GM12878 (cell line): ENCODE measurements at regions not wholly inside any gene's neighbourhood (a gene's known extent, or its start where the extent isn't known, plus 50 kb on each side); places are given as distances from the start of the nearest gene placed in this dataset.

Source experiments
- ATAC-seq: fragments of 200-7000 bp; cut with Tn5 transposase; 3 replicates; pipeline ENCODE4 v1.9.1; 2020; ENCODE audit warnings: mild to moderate bottlenecking, moderate library complexity
- BruUV-seq: library from RNA; stranded (reverse); fragments of 400-500 nt; replicated peaks from 2 replicates; lab custom pipeline; 2021; lab: Mats Ljungman, UMichigan
- CTCF ChIA-PET: fragments of 300-600 bp; sonication (Branson Sonifier 250); formaldehyde crosslinking; extraction: SDS; loops from one replicate; lab custom pipeline; 2021; ENCODE audit warnings: inconsistent platforms; lab: Yijun Ruan, JAX
- POLR2A ChIA-PET: fragments of 350-600 bp; formaldehyde crosslinking; extraction: SDS; loops from one replicate; lab custom pipeline; 2021; ENCODE audit warnings: inconsistent platforms; lab: Charles Lee
- RAD21 ChIA-PET: fragments of 300-600 bp; sonication (Branson Sonifier 250); formaldehyde crosslinking; loops from one replicate; lab custom pipeline; 2023; ENCODE audit warnings: antibody characterized with exemption; ENCODE audit not compliant: unreplicated experiment; lab: Charles Lee
- SMC1A ChIA-PET: fragments of 300-600 bp; sonication (Branson Sonifier 250); formaldehyde crosslinking; loops from one replicate; lab custom pipeline; 2023; ENCODE audit not compliant: unreplicated experiment, uncharacterized antibody; lab: Charles Lee
- DNase-seq: peaks from one replicate; pipeline ENCODE4 v3.0.0-alpha.2; 2011; ENCODE audit warnings: low read depth, low spot score
- FAIRE-seq: peaks from 3 replicates; lab custom pipeline; 2011; peaks lifted over from hg19 to GRCh38; lab: Jason Lieb, UNC
- H2AFZ ChIP-seq: 2 replicates; pipeline ENCODE4 v1.6.0; 2011; ENCODE audit warnings: low read depth, low read length, control low read depth; ENCODE audit not compliant: control insufficient read depth
- H3K27ac ChIP-seq: 2 replicates; pipeline ENCODE4 v1.5.1; 2011; ENCODE audit warnings: control low read depth; ENCODE audit not compliant: control insufficient read depth, insufficient read depth
- H3K27me3 ChIP-seq, 2 experiments: replicated peaks in 1 of 2; 2 replicates each; pipeline versions ENCODE4 v1.6.0 to v1.6.1; 2011; ENCODE audit warnings: low read length in 1 of 2; ENCODE audit not compliant: control insufficient read depth in 2 of 2, insufficient read depth in 2 of 2
- H3K36me3 ChIP-seq, 2 experiments: 2 replicates each; pipeline ENCODE4 v1.5.1; 2011; ENCODE audit warnings: low read length in 1 of 2; ENCODE audit not compliant: control insufficient read depth in 2 of 2, insufficient read depth in 2 of 2
- H3K4me1 ChIP-seq: 2 replicates; pipeline ENCODE4 v1.6.1; 2011; ENCODE audit warnings: mild to moderate bottlenecking, low read length, moderate library complexity, mixed read lengths; ENCODE audit not compliant: control insufficient read depth, insufficient read depth
- H3K4me2 ChIP-seq: 2 replicates; pipeline ENCODE4 v1.6.0; 2011; ENCODE audit warnings: control low read depth; ENCODE audit not compliant: control insufficient read depth, insufficient read depth
- H3K4me3 ChIP-seq: fragments of 200-600 bp; sonication (generic); 2 replicates; pipeline ENCODE4 v1.5.1; 2016
- H3K79me2 ChIP-seq: 2 replicates; pipeline ENCODE4 v1.6.0; 2011; ENCODE audit warnings: low read length; ENCODE audit not compliant: control insufficient read depth, insufficient read depth
- H3K9ac ChIP-seq: 2 replicates; pipeline ENCODE4 v1.8.0; 2011; ENCODE audit warnings: low read length, control low read depth, mixed read lengths; ENCODE audit not compliant: control insufficient read depth, insufficient read depth
- H3K9me3 ChIP-seq: replicated peaks from 3 replicates; pipeline ENCODE4 v1.5.1; 2011; ENCODE audit warnings: mild to moderate bottlenecking, low read length; ENCODE audit not compliant: control insufficient read depth, insufficient read depth
- H4K20me1 ChIP-seq: 2 replicates; pipeline ENCODE4 v1.6.0; 2011; ENCODE audit not compliant: control insufficient read depth, insufficient read depth
- CHD4 ChIP-seq: fragments of 200-600 bp; sonication (generic); IDR thresholded peaks from 2 replicates; pipeline ENCODE4 v1.6.1; 2016; ENCODE audit warnings: mild to moderate bottlenecking
- FOXK2 ChIP-seq: fragments of 450-650 bp; IDR thresholded peaks from 2 replicates; pipeline ENCODE4 v1.6.1; 2017; ENCODE audit warnings: mild to moderate bottlenecking, moderate library complexity
- JUND ChIP-seq: IDR thresholded peaks from 2 replicates; pipeline ENCODE4 v1.6.1; 2012; ENCODE audit warnings: low read depth, mild to moderate bottlenecking, low read length, improper control_type of control experiment, moderate library complexity
- NR2C2 ChIP-seq: IDR thresholded peaks from 2 replicates; pipeline ENCODE4 v1.6.1; 2011; ENCODE audit warnings: borderline replicate concordance, low read depth; ENCODE audit not compliant: control insufficient read depth, insufficient read length
- RELA ChIP-seq: fragments of 450-650 bp; IDR thresholded peaks from 2 replicates; pipeline ENCODE4 v1.8.0; 2014; ENCODE audit warnings: borderline replicate concordance; ENCODE audit not compliant: partially characterized antibody
- WGBS: methylation state at CpG from one replicate; pipeline ENCODE4 v1.1.6; 2016; ENCODE audit warnings: low lambda C conversion rate; ENCODE audit not compliant: insufficient replicate concordance, insufficient coverage; ENCODE audit errors: missing lambda C conversion rate; 5-methylcytosine and 5-hydroxymethylcytosine counted together
- in situ Hi-C: fragments of 300-500 bp; cut with MboI; formaldehyde crosslinking; loops from 9 replicates; pipeline ENCODE4 v1.14.3; 2018; ENCODE audit warnings: mixed read lengths
- intact Hi-C: fragments of 100-400 bp; cut with micrococcal nuclease; formaldehyde crosslinking; loops from one replicate; pipeline ENCODE4 v1.14.2; 2022; ENCODE audit not compliant: unreplicated experiment
- TF ChIP-seq, protein P1 (sequence below): IDR thresholded peaks from 2 replicates; pipeline ENCODE4 v1.6.1; 2012; ENCODE audit warnings: low read length, inconsistent platforms
- TF ChIP-seq, protein P2 (sequence below): IDR thresholded peaks from 2 replicates; pipeline ENCODE4 v1.6.1; 2011; ENCODE audit warnings: borderline replicate concordance, low read depth, mild to moderate bottlenecking, moderate library complexity, mixed read lengths, low read length; ENCODE audit not compliant: insufficient read depth; ENCODE audit errors: extremely low read length
- TF ChIP-seq, protein P3 (sequence below): fragments of 450-650 bp; formaldehyde crosslinking; IDR thresholded peaks from 2 replicates; pipeline ENCODE4 v1.4.0; 2020; ENCODE audit warnings: mild to moderate bottlenecking, moderate library complexity
- TF ChIP-seq, protein P4 (sequence below): fragments of 450-650 bp; IDR thresholded peaks from 2 replicates; pipeline ENCODE4 v1.6.1; 2017; ENCODE audit warnings: mild to moderate bottlenecking, low read depth, inconsistent platforms; ENCODE audit not compliant: poor library complexity, severe bottlenecking
- TF ChIP-seq, protein P5 (sequence below): IDR thresholded peaks from 2 replicates; pipeline ENCODE4 v1.6.1; 2011; ENCODE audit warnings: borderline replicate concordance, low read depth, mild to moderate bottlenecking, moderate library complexity, low read length; ENCODE audit not compliant: insufficient read depth, poor library complexity, severe bottlenecking

DNA sequence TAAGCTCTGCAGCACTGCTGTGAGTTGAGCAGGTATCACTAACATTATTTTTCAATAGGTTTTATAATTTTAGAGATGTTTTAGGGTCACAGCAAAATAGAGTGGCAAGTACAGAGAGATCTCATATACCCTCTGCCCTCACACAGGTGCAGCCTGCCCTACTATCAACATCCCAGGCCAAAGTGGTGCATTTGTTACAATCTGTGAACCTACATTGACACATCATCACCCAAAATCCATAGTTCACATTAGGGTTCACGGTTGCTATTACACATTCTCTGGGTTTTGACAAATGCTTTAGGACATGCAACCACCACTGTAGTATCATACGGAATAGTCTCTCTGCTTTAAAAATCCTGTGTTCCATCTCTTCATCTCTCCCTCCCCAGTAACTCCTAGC lies 173.1 kb downstream of the DHX15 start:
- Histone ChIP-seq H3K4me2 (no peak overlapping the region), H3K27me3 (no peaks in the 10 kb centered on the region; a peak in 1 of 4 replicates), H3K36me3 (no peaks in the 10 kb centered on the region), H3K9ac (no peak overlapping the region), H3K4me1 (no peaks in the 10 kb centered on the region), H3K27ac (no peak overlapping the region), H4K20me1 (no peaks in the 10 kb centered on the region), H3K79me2 (no peaks in the 10 kb centered on the region), H2AFZ (no peak overlapping the region), H3K4me3 (no peak overlapping the region)
- FAIRE-seq (no peak), DNase-seq (no peak)
- ChIA-PET SMC1A (no interaction called here), POLR2A (no interaction called here), RAD21 (no interaction called here)
- intact Hi-C loops, result loop anchor here (10.0 kb wide), 1 partner anchor 1136 kb away; no protein-coding TSS in a partner anchor
- no TSS peak for BruUV-seq
- WGBS, result 8% methylated on average over 2 of the region's 2 CpGs
- TF ChIP-seq, protein P1, sequence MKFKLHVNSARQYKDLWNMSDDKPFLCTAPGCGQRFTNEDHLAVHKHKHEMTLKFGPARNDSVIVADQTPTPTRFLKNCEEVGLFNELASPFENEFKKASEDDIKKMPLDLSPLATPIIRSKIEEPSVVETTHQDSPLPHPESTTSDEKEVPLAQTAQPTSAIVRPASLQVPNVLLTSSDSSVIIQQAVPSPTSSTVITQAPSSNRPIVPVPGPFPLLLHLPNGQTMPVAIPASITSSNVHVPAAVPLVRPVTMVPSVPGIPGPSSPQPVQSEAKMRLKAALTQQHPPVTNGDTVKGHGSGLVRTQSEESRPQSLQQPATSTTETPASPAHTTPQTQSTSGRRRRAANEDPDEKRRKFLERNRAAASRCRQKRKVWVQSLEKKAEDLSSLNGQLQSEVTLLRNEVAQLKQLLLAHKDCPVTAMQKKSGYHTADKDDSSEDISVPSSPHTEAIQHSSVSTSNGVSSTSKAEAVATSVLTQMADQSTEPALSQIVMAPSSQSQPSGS, result no peak
- TF ChIP-seq, protein P2, sequence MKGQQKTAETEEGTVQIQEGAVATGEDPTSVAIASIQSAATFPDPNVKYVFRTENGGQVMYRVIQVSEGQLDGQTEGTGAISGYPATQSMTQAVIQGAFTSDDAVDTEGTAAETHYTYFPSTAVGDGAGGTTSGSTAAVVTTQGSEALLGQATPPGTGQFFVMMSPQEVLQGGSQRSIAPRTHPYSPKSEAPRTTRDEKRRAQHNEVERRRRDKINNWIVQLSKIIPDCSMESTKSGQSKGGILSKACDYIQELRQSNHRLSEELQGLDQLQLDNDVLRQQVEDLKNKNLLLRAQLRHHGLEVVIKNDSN, result no peak
- no peak for TF ChIP-seq CHD4
- TF ChIP-seq, protein P3, sequence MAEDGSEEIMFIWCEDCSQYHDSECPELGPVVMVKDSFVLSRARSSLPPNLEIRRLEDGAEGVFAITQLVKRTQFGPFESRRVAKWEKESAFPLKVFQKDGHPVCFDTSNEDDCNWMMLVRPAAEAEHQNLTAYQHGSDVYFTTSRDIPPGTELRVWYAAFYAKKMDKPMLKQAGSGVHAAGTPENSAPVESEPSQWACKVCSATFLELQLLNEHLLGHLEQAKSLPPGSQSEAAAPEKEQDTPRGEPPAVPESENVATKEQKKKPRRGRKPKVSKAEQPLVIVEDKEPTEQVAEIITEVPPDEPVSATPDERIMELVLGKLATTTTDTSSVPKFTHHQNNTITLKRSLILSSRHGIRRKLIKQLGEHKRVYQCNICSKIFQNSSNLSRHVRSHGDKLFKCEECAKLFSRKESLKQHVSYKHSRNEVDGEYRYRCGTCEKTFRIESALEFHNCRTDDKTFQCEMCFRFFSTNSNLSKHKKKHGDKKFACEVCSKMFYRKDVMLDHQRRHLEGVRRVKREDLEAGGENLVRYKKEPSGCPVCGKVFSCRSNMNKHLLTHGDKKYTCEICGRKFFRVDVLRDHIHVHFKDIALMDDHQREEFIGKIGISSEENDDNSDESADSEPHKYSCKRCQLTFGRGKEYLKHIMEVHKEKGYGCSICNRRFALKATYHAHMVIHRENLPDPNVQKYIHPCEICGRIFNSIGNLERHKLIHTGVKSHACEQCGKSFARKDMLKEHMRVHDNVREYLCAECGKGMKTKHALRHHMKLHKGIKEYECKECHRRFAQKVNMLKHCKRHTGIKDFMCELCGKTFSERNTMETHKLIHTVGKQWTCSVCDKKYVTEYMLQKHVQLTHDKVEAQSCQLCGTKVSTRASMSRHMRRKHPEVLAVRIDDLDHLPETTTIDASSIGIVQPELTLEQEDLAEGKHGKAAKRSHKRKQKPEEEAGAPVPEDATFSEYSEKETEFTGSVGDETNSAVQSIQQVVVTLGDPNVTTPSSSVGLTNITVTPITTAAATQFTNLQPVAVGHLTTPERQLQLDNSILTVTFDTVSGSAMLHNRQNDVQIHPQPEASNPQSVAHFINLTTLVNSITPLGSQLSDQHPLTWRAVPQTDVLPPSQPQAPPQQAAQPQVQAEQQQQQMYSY (CRISPR knock-in tag), result no peak
- no peak for TF ChIP-seq NR2C2
- TF ChIP-seq JUND, result no peak
- TF ChIP-seq FOXK2, result no peak
- TF ChIP-seq RELA, result no peak
- TF ChIP-seq, protein P4, sequence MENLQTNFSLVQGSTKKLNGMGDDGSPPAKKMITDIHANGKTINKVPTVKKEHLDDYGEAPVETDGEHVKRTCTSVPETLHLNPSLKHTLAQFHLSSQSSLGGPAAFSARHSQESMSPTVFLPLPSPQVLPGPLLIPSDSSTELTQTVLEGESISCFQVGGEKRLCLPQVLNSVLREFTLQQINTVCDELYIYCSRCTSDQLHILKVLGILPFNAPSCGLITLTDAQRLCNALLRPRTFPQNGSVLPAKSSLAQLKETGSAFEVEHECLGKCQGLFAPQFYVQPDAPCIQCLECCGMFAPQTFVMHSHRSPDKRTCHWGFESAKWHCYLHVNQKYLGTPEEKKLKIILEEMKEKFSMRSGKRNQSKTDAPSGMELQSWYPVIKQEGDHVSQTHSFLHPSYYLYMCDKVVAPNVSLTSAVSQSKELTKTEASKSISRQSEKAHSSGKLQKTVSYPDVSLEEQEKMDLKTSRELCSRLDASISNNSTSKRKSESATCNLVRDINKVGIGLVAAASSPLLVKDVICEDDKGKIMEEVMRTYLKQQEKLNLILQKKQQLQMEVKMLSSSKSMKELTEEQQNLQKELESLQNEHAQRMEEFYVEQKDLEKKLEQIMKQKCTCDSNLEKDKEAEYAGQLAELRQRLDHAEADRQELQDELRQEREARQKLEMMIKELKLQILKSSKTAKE, result no peak
- TF ChIP-seq, protein P5, sequence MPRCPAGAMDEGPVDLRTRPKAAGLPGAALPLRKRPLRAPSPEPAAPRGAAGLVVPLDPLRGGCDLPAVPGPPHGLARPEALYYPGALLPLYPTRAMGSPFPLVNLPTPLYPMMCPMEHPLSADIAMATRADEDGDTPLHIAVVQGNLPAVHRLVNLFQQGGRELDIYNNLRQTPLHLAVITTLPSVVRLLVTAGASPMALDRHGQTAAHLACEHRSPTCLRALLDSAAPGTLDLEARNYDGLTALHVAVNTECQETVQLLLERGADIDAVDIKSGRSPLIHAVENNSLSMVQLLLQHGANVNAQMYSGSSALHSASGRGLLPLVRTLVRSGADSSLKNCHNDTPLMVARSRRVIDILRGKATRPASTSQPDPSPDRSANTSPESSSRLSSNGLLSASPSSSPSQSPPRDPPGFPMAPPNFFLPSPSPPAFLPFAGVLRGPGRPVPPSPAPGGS, result no peak
- TF ChIP-seq, all 136 proteins: peak for 0
- H3K9me3 ChIP-seq, result no peaks in the 10 kb centered on the region
- ATAC-seq, result no peak
- in situ Hi-C loops, result no loop called here
- CTCF ChIA-PET, result no interaction called here
